ENCODE measurements at regions not wholly inside any gene's neighbourhood (a gene's known extent, or its start where the extent isn't known, plus 50 kb on each side); places are given as distances from the start of the nearest gene placed in this dataset.

DNA sequence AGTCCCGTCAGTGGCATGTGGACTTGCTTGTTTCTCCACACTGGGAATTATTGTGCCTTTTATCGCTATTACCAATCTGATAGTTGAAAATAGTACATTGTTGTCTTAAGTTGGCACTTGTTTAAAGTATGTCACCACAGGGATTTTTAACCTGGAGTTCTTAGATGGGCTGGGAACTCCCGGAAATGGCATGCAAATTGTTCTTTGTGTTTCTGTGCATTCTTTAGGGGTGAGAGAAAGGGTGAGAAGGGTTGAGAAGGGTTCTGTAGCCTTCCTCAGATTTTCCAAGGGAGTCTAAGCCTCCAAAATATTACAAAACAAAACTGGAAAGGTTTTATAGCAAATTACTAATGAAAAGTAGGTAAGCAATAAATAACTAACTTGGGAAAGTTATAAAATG is 176.9 kb downstream of the ZIC3 start:
- ChIA-PET CTCF (ENCODE audit: low intra/inter-chr PET ratio, low total read pairs) (no interaction called here), POLR2A (no interaction called here)
- DNase-seq (ENCODE audit: low spot score) (no peak), FAIRE-seq (no peak), ATAC-seq (no peak)
- H3K9ac ChIP-seq (ENCODE audit: insufficient read depth, low read depth, low read length) = no peak overlapping the region
- TF ChIP-seq HNRNPH1 (optimal IDR thresholded peaks at IDR 0.05; ENCODE audit: low read depth, low read length) = no peak
- TF ChIP-seq, protein P1, sequence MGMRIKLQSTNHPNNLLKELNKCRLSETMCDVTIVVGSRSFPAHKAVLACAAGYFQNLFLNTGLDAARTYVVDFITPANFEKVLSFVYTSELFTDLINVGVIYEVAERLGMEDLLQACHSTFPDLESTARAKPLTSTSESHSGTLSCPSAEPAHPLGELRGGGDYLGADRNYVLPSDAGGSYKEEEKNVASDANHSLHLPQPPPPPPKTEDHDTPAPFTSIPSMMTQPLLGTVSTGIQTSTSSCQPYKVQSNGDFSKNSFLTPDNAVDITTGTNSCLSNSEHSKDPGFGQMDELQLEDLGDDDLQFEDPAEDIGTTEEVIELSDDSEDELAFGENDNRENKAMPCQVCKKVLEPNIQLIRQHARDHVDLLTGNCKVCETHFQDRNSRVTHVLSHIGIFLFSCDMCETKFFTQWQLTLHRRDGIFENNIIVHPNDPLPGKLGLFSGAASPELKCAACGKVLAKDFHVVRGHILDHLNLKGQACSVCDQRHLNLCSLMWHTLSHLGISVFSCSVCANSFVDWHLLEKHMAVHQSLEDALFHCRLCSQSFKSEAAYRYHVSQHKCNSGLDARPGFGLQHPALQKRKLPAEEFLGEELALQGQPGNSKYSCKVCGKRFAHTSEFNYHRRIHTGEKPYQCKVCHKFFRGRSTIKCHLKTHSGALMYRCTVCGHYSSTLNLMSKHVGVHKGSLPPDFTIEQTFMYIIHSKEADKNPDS (CRISPR knock-in tag; IDR thresholded peaks at IDR 0.05) = no peak
- H3K4me2 ChIP-seq (ENCODE audit: low read depth, low read length) = no peak overlapping the region
- H3K9me3 ChIP-seq (ENCODE audit: low read length) = no peaks in the 10 kb centered on the region
- BruUV-seq (replicated peaks) = no TSS peak
- H3K4me3 ChIP-seq (replicated peaks in 1 of 3; ENCODE audit: insufficient read depth in 1 of 3, low read depth in 2 of 3, low read length in 3 of 3) = no peak overlapping the region
- no peaks in the 10 kb centered on the region for H3K36me3 ChIP-seq (replicated peaks in 1 of 2; ENCODE audit: control insufficient read depth in 1 of 2, insufficient read depth in 2 of 2, low read length in 2 of 2)
- H4K20me1 ChIP-seq (ENCODE audit: insufficient read depth, low read length) = no peaks in the 10 kb centered on the region
- in situ Hi-C loops (cut with HindIII; ENCODE audit: extremely low pct_ligation_motif_present, low pct_unique_long_range_greater_than_20kb) = no loop called here
- H2AFZ ChIP-seq (ENCODE audit: low read length) = no peak overlapping the region
- H3K27ac ChIP-seq (ENCODE audit: extremely low read length, insufficient read depth, low read length) = no peak overlapping the region
- H3K4me1 ChIP-seq (ENCODE audit: insufficient read depth, low read length) = no peaks in the 10 kb centered on the region
- WGBS (ENCODE audit: low lambda C conversion rate) = 35% methylated on average over 3 of the region's 3 CpGs
- intact Hi-C loops (cut with micrococcal nuclease; ENCODE audit: unreplicated experiment) = no loop called here
- H3K27me3 ChIP-seq (ENCODE audit: control insufficient read depth in 1 of 2, insufficient read depth in 2 of 2, low read length in 2 of 2) = no peaks in the 10 kb centered on the region
- no peaks in the 10 kb centered on the region for H3K79me2 ChIP-seq (ENCODE audit: insufficient read depth, low read length)

DNA sequence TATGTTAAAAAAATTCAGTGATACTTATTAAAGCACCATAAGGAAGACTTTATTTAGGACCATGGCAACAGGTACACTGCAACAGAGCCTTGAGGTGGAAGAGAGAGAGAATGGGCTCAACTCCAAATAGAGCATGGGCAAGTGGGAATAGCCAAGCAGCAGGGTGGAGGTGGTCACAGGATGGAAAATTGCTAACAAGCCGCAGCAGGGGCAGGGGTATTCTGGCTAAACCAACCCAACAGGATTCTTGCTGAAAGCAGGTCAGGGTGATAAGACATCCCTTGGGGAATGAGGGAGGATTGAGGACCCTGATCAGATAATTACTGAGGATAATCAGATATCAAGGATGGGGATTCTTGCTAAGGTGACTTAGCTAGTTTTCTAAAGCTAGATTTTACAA is 177.5 kb downstream of the ZIC3 start:
- no peak for ATAC-seq
- H2AFZ ChIP-seq (ENCODE audit: low read length) = no peak overlapping the region
- H3K9ac ChIP-seq (ENCODE audit: insufficient read depth, low read depth, low read length) = no peak overlapping the region
- intact Hi-C loops (cut with micrococcal nuclease; ENCODE audit: unreplicated experiment) (no loop called here), in situ Hi-C loops (cut with HindIII; ENCODE audit: extremely low pct_ligation_motif_present, low pct_unique_long_range_greater_than_20kb) (no loop called here)
- no peak for FAIRE-seq
- no TSS peak for BruUV-seq (replicated peaks)
- H3K36me3 ChIP-seq (replicated peaks in 1 of 2; ENCODE audit: control insufficient read depth in 1 of 2, insufficient read depth in 2 of 2, low read length in 2 of 2) = no peaks in the 10 kb centered on the region
- H3K79me2 ChIP-seq (ENCODE audit: insufficient read depth, low read length) = no peaks in the 10 kb centered on the region
- no peaks in the 10 kb centered on the region for H4K20me1 ChIP-seq (ENCODE audit: insufficient read depth, low read length)
- H3K27me3 ChIP-seq (ENCODE audit: control insufficient read depth in 1 of 2, insufficient read depth in 2 of 2, low read length in 2 of 2) = no peaks in the 10 kb centered on the region
- CTCF ChIA-PET (ENCODE audit: low intra/inter-chr PET ratio, low total read pairs) = no interaction called here
- no peaks in the 10 kb centered on the region for H3K4me1 ChIP-seq (ENCODE audit: insufficient read depth, low read length)
- no peak overlapping the region for H3K4me2 ChIP-seq (ENCODE audit: low read depth, low read length)
- H3K9me3 ChIP-seq (ENCODE audit: low read length) = no peaks in the 10 kb centered on the region
- DNase-seq (ENCODE audit: low spot score) = no peak
- no peak overlapping the region for H3K27ac ChIP-seq (ENCODE audit: extremely low read length, insufficient read depth, low read length)
- POLR2A ChIA-PET = interaction anchor here (0.6 kb wide), 1 partner anchor 18 kb away, joined by 3 read pairs; no protein-coding TSS in a partner anchor
- no peak overlapping the region for H3K4me3 ChIP-seq (replicated peaks in 1 of 3; ENCODE audit: insufficient read depth in 1 of 3, low read depth in 2 of 3, low read length in 3 of 3)
- 17% methylated on average over 1 of the region's 1 CpG for WGBS (ENCODE audit: low lambda C conversion rate)
- TF ChIP-seq ASH2L (IDR thresholded peaks at IDR 0.05; ENCODE audit: insufficient read length, low read depth, low read length) (no peak), ZNF547 (CRISPR knock-in tag; IDR thresholded peaks at IDR 0.05) (no peak), IRX3 (CRISPR knock-in tag; IDR thresholded peaks at IDR 0.05; ENCODE audit: borderline replicate concordance, low read depth) (no peak), HHEX (CRISPR knock-in tag; IDR thresholded peaks at IDR 0.05) (no peak), ZNF615 (CRISPR knock-in tag; IDR thresholded peaks at IDR 0.05; ENCODE audit: borderline replicate concordance) (no peak), SNAI1 (CRISPR knock-in tag; IDR thresholded peaks at IDR 0.05; ENCODE audit: borderline replicate concordance) (no peak), TAF1 (CRISPR knock-in tag; IDR thresholded peaks at IDR 0.05) (no peak), SUZ12 (IDR thresholded peaks at IDR 0.05; ENCODE audit: low read depth, low read length) (no peak), ZNF616 (CRISPR knock-in tag; IDR thresholded peaks at IDR 0.05; ENCODE audit: low read depth) (no peak)
- TF ChIP-seq, protein P2, sequence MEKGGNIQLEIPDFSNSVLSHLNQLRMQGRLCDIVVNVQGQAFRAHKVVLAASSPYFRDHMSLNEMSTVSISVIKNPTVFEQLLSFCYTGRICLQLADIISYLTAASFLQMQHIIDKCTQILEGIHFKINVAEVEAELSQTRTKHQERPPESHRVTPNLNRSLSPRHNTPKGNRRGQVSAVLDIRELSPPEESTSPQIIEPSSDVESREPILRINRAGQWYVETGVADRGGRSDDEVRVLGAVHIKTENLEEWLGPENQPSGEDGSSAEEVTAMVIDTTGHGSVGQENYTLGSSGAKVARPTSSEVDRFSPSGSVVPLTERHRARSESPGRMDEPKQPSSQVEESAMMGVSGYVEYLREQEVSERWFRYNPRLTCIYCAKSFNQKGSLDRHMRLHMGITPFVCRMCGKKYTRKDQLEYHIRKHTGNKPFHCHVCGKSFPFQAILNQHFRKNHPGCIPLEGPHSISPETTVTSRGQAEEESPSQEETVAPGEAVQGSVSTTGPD (CRISPR knock-in tag; IDR thresholded peaks at IDR 0.05) = no peak
- TF ChIP-seq, protein P3, sequence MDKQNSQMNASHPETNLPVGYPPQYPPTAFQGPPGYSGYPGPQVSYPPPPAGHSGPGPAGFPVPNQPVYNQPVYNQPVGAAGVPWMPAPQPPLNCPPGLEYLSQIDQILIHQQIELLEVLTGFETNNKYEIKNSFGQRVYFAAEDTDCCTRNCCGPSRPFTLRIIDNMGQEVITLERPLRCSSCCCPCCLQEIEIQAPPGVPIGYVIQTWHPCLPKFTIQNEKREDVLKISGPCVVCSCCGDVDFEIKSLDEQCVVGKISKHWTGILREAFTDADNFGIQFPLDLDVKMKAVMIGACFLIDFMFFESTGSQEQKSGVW (CRISPR knock-in tag; IDR thresholded peaks at IDR 0.05; ENCODE audit: borderline replicate concordance) = no peak
- TF ChIP-seq, protein P4, sequence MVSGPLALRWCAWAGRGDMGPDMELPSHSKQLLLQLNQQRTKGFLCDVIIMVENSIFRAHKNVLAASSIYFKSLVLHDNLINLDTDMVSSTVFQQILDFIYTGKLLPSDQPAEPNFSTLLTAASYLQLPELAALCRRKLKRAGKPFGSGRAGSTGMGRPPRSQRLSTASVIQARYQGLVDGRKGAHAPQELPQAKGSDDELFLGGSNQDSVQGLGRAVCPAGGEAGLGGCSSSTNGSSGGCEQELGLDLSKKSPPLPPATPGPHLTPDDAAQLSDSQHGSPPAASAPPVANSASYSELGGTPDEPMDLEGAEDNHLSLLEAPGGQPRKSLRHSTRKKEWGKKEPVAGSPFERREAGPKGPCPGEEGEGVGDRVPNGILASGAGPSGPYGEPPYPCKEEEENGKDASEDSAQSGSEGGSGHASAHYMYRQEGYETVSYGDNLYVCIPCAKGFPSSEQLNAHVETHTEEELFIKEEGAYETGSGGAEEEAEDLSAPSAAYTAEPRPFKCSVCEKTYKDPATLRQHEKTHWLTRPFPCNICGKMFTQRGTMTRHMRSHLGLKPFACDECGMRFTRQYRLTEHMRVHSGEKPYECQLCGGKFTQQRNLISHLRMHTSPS (CRISPR knock-in tag; IDR thresholded peaks at IDR 0.05; ENCODE audit: low read depth) = no peak
